ENCODE measurements at regions not wholly inside any gene's neighbourhood (a gene's known extent, or its start where the extent isn't known, plus 50 kb on each side); places are given as distances from the start of the nearest gene placed in this dataset.

DNA sequence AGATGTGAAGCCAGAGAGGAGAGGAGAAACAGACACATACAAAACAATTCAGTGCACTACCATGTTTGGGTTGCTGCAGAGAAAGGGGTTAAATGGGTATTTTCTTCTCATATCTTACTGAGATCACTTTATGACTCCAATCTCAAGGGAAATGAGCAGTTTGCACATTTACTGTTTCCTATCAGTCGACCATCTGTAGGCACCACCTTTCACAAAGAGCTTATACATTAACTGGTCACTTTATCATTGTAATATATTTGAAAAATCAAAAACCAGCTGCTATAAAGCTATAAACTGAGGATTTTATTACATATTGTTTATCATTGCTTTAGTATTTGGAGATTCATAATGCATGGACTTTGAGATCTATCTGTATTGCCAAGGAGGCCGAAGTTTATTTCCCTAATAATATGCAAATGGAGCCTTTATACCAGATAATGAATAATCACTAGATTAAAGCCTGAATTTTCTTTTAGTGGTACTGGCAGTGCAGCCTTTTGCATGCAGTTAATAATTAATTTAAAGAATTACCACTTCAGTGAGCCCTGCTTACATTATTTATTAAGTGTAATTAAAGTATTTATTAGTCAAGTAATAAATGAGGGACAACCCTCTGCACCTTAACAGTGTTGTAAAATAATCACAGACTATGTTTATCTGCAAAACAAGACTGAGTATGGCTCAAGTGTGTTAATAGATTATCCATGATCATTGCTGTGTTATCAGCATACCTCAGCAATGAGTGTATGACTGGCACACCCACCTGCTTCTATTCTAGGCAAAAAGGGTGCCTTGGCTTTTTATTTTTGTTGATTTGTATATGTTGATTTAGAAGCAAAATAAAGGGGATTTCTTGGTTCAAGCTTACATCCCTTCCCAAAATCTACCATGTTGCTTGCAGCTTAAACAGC is 167.7 kb upstream of the SLC14A2 start:
- Histone ChIP-seq H3K9me3 (no peaks in the 10 kb centered on the region), H3K4me3 (no peak overlapping the region), H3K4me1 (no peaks in the 10 kb centered on the region), H3K27ac (no peak overlapping the region), H3K27me3 (replicated peaks in 1 of 7) (no peaks in the 10 kb centered on the region), H3K36me3 (no peaks in the 10 kb centered on the region)
- TF ChIP-seq POLR2AphosphoS5 (IDR thresholded peaks at IDR 0.05) (no peak), POLR2A (IDR thresholded peaks at IDR 0.05) (no peak), CTCF (IDR thresholded peaks at IDR 0.05 in 8 of 11, conservative IDR thresholded peaks at IDR 0.05 in 3 of 11) (no peak)
- intact Hi-C loops (cut with DNase I; ENCODE audit: low total_unique reads): no loop called here
- DNase-seq: no peak
- 48 to 64% (median 50%) methylated on average over 2 of the region's 2 CpGs for WGBS, 5 donors

DNA sequence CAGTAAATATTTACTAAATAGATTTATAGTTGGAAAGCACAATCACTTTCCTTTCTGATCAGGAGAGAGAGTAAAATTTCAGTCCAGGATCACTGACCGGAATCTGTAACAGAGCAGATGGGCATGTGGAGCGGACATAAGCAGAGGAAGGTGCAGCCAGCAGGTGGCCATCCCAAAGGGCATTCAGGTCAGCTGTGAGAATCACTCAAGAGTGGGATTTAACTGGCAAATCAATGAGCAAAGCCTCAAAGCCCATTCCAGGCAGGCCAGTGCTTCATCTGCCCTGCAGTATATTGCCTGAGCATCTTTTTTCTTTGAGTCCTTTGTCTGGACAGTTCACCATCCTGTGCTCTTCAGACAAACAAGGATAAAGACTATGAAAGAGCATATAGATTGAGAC is 166.4 kb upstream of the SLC14A2 start:
- H3K4me3 ChIP-seq: no peak overlapping the region
- H3K36me3 ChIP-seq: no peaks in the 10 kb centered on the region
- intact Hi-C loops (cut with DNase I; ENCODE audit: low total_unique reads): no loop called here
- H3K4me1 ChIP-seq: peaks cover 0 to under 1% (median 0%) of the 10 kb centered on the region in 6 donors
- H3K9me3 ChIP-seq: no peaks in the 10 kb centered on the region
- H3K27ac ChIP-seq: peak overlapping the region in 4 of 8 donors; percentile 15 to 45 (median 27)
- 91 to 100% (median 94%) methylated on average over 2 of the region's 2 CpGs for WGBS, 5 donors
- TF ChIP-seq POLR2AphosphoS5 (IDR thresholded peaks at IDR 0.05) (no peak), CTCF (IDR thresholded peaks at IDR 0.05 in 8 of 11, conservative IDR thresholded peaks at IDR 0.05 in 3 of 11) (no peak), POLR2A (IDR thresholded peaks at IDR 0.05) (no peak)
- no peaks in the 10 kb centered on the region for H3K27me3 ChIP-seq (replicated peaks in 1 of 7)
- DNase-seq: no peak

- Histone ChIP-seq H3K4me1 (peaks cover 0 to 6% (median 0%) of the 10 kb centered on the region in 6 donors), H3K36me3 (no peaks in the 10 kb centered on the region), H3K9me3 (no peaks in the 10 kb centered on the region), H3K4me3 (no peak overlapping the region), H3K27ac (peak overlapping the region in 5 of 8 donors; percentile 19 to 51 (median 35)), H3K27me3 (replicated peaks in 1 of 7) (no peaks in the 10 kb centered on the region)
- no peak for DNase-seq
- TF ChIP-seq POLR2AphosphoS5 (IDR thresholded peaks at IDR 0.05) (no peak), POLR2A (IDR thresholded peaks at IDR 0.05) (no peak), CTCF (IDR thresholded peaks at IDR 0.05 in 8 of 11, conservative IDR thresholded peaks at IDR 0.05 in 3 of 11) (no peak)
- intact Hi-C loops (cut with DNase I; ENCODE audit: low total_unique reads): no loop called here
- WGBS, 5 donors: 69 to 81% (median 72%) methylated on average over 10 of the region's 10 CpGs
These were observed 165.7 kb upstream of the SLC14A2 start for GRCh38 chr18:45449418-45450227.
